ENCODE measurements at regions not wholly inside any gene's neighbourhood (a gene's known extent, or its start where the extent isn't known, plus 50 kb on each side); places are given as distances from the start of the nearest gene placed in this dataset.
"Not testable (repeated sequence)": the region's sequence is repeated elsewhere in the genome, so short reads cannot be mapped to it uniquely, and the experiment has no call there.

DNA sequence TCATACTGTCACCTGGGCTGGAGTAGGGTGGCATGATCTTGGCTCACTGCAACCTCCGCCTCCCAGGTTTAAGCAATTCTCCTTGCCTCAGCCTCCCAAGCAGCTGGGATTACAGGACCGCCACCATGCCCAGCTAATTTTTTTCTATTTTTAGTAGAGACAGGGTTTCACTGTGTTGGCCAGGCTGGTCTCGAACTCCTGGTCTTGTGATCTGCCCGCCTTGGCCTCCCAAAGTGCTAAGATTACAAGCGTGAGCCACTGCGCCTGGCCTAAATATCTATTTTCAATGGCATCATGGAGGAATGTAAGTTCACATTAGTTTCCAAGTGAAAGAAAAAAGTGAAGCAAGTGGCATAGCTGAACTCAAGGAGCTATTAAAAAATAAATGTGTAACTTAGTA is 74.8 kb upstream of the EDEM3 start:
- peaks cover 22% of the 10 kb centered on the region for H3K4me1 ChIP-seq (ENCODE audit: control insufficient read depth, insufficient read depth, low read length)
- not testable (repeated sequence) for H3K36me3 ChIP-seq (ENCODE audit: control insufficient read depth in 2 of 2, insufficient read depth in 2 of 2, low read length in 2 of 2); H3K9ac ChIP-seq (ENCODE audit: low read length in 2 of 2); H3K27ac ChIP-seq (ENCODE audit: low read length); H3K9me3 ChIP-seq (ENCODE audit: control insufficient read depth in 2 of 2, low read length in 2 of 2); H3K4me3 ChIP-seq (ENCODE audit: low read length in 2 of 2); H3K27me3 ChIP-seq (ENCODE audit: control insufficient read depth in 1 of 2, insufficient read depth in 2 of 2, low read length in 2 of 2)

GRCh38 chr1:184828369-184828717 is 73.7 kb upstream of the EDEM3 start:
- no peaks in the 10 kb centered on the region for H3K27me3 ChIP-seq (ENCODE audit: control insufficient read depth in 1 of 2, insufficient read depth in 2 of 2, low read length in 2 of 2)
- H3K27ac ChIP-seq (ENCODE audit: low read length): peak overlapping the region; percentile 49
- H3K36me3 ChIP-seq (ENCODE audit: control insufficient read depth in 2 of 2, insufficient read depth in 2 of 2, low read length in 2 of 2): peaks cover 7 to 18% of the 10 kb centered on the region in 2 donors
- H3K4me1 ChIP-seq (ENCODE audit: control insufficient read depth, insufficient read depth, low read length): peaks cover 22% of the 10 kb centered on the region
- H3K9ac ChIP-seq (ENCODE audit: low read length in 2 of 2): no peak overlapping the region
- no peaks in the 10 kb centered on the region for H3K9me3 ChIP-seq (ENCODE audit: control insufficient read depth in 2 of 2, low read length in 2 of 2)
- H3K4me3 ChIP-seq (ENCODE audit: low read length in 2 of 2): no peak overlapping the region

DNA sequence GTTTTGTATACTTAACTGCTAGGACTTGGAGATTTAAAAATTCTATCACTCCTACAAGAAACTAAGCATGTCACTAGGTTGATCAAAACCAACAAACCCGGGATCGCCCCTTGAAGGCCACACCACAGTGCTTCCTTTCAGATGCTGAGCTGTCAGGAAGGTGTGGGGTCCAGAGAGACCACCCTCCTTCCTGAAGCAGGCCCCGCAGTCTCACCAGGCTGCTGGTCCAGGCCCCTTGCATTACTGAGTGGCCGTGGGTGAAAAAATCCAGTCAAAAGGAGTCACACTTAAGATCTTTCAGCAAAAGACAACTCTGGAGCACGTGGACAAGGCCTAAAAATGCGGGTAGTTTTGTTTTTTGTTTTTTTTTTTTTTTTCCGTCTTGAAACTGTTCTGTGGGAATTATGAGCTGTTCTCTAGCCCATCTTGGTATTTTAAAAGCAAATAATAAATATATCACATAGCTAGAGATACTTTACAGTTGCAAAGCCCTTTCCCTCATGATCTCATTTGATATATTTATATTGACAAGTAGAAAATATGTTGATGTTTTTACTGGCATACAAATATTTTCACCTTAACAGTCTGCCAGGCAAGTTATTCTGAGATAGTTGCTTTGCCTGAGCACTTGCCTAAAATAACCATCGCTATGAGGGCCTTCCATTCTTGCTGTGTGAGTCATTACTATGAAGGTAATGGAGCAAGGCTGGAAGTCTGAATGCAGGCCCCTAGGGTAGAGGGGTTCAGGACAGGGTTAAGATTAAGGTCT is 73.1 kb upstream of the EDEM3 start:
- peaks cover 13 to 24% of the 10 kb centered on the region in 2 donors for H3K36me3 ChIP-seq (ENCODE audit: control insufficient read depth in 2 of 2, insufficient read depth in 2 of 2, low read length in 2 of 2)
- H3K27ac ChIP-seq (ENCODE audit: low read length): peak overlapping the region; percentile 49
- peak overlapping the region in 1 of 2 donors; percentile 8 for H3K4me3 ChIP-seq (ENCODE audit: low read length in 2 of 2)
- peaks cover 22% of the 10 kb centered on the region for H3K4me1 ChIP-seq (ENCODE audit: control insufficient read depth, insufficient read depth, low read length)
- no peaks in the 10 kb centered on the region for H3K9me3 ChIP-seq (ENCODE audit: control insufficient read depth in 2 of 2, low read length in 2 of 2)
- H3K27me3 ChIP-seq (ENCODE audit: control insufficient read depth in 1 of 2, insufficient read depth in 2 of 2, low read length in 2 of 2): no peaks in the 10 kb centered on the region
- no peak overlapping the region for H3K9ac ChIP-seq (ENCODE audit: low read length in 2 of 2)

DNA sequence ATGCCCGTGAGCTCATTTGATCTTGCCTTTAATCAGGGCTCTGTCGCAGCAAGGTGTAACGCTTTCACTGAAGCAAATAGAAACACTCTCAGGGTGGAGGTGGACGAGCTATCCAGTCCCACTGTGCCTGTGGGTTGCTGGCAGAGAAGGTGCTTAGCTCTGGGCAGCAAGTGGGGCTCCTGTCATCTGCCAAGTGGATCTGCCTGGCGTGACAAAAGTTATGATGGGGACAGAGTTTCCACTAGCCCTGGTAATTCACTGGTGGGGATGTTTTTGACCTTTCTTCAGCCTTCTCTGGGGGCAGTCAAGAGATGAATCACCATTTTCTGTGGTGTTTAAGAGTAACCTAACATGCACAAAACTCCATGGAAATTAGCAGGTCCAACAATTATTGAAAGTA is 71.3 kb upstream of the EDEM3 start:
- H3K4me1 ChIP-seq (ENCODE audit: control insufficient read depth, insufficient read depth, low read length): peaks cover 29% of the 10 kb centered on the region
- peak overlapping the region; percentile 31 for H3K27ac ChIP-seq (ENCODE audit: low read length)
- no peak overlapping the region for H3K4me3 ChIP-seq (ENCODE audit: low read length in 2 of 2)
- peaks cover 25 to 32% of the 10 kb centered on the region in 2 donors for H3K36me3 ChIP-seq (ENCODE audit: control insufficient read depth in 2 of 2, insufficient read depth in 2 of 2, low read length in 2 of 2)
- H3K27me3 ChIP-seq (ENCODE audit: control insufficient read depth in 1 of 2, insufficient read depth in 2 of 2, low read length in 2 of 2): no peaks in the 10 kb centered on the region
- H3K9ac ChIP-seq (ENCODE audit: low read length in 2 of 2): no peak overlapping the region
- no peaks in the 10 kb centered on the region for H3K9me3 ChIP-seq (ENCODE audit: control insufficient read depth in 2 of 2, low read length in 2 of 2)

GRCh38 chr1:184825571-184825970 is 70.9 kb upstream of the EDEM3 start:
- no peak overlapping the region for H3K4me3 ChIP-seq (ENCODE audit: low read length in 2 of 2)
- H3K36me3 ChIP-seq (ENCODE audit: control insufficient read depth in 2 of 2, insufficient read depth in 2 of 2, low read length in 2 of 2): peaks cover 29 to 35% of the 10 kb centered on the region in 2 donors
- no peaks in the 10 kb centered on the region for H3K27me3 ChIP-seq (ENCODE audit: control insufficient read depth in 1 of 2, insufficient read depth in 2 of 2, low read length in 2 of 2)
- no peak overlapping the region for H3K9ac ChIP-seq (ENCODE audit: low read length in 2 of 2)
- H3K27ac ChIP-seq (ENCODE audit: low read length): no peak overlapping the region
- H3K9me3 ChIP-seq (ENCODE audit: control insufficient read depth in 2 of 2, low read length in 2 of 2): no peaks in the 10 kb centered on the region
- peaks cover 29% of the 10 kb centered on the region for H3K4me1 ChIP-seq (ENCODE audit: control insufficient read depth, insufficient read depth, low read length)

DNA sequence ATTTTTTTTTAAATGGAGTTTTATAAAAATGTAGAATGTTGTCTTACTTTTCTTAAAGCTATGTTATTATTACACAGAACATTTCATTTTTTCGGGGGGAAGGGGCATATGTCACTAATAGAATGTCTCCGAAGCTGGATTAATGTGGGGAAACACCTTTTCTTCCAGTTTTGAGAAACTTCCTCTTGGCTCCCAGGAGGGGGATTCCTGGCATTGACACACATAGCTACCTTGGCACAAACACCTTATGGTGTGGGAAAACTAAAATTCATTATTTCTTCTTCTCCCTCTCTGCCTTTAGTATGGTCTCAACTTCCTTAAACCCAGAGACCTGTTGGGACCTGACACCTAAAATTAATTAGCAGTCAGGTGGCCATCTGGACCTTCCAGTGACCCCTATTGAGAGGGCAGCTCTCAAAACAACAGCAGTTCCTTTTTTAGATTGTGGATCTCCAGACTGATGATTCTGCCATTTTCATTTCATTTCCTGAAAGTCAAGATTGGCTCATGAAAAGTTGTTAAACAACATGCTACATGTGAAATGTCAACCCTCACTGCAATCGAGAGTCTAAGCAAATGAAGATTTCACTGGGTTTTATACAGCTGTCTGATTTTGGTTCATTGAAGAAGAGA is 70.1 kb upstream of the EDEM3 start:
- no peaks in the 10 kb centered on the region for H3K9me3 ChIP-seq (ENCODE audit: control insufficient read depth in 2 of 2, low read length in 2 of 2)
- peaks cover 24 to 38% of the 10 kb centered on the region in 2 donors for H3K36me3 ChIP-seq (ENCODE audit: control insufficient read depth in 2 of 2, insufficient read depth in 2 of 2, low read length in 2 of 2)
- no peak overlapping the region for H3K4me3 ChIP-seq (ENCODE audit: low read length in 2 of 2)
- no peaks in the 10 kb centered on the region for H3K27me3 ChIP-seq (ENCODE audit: control insufficient read depth in 1 of 2, insufficient read depth in 2 of 2, low read length in 2 of 2)
- H3K9ac ChIP-seq (ENCODE audit: low read length in 2 of 2): no peak overlapping the region
- no peak overlapping the region for H3K27ac ChIP-seq (ENCODE audit: low read length)
- H3K4me1 ChIP-seq (ENCODE audit: control insufficient read depth, insufficient read depth, low read length): peaks cover 29% of the 10 kb centered on the region

DNA sequence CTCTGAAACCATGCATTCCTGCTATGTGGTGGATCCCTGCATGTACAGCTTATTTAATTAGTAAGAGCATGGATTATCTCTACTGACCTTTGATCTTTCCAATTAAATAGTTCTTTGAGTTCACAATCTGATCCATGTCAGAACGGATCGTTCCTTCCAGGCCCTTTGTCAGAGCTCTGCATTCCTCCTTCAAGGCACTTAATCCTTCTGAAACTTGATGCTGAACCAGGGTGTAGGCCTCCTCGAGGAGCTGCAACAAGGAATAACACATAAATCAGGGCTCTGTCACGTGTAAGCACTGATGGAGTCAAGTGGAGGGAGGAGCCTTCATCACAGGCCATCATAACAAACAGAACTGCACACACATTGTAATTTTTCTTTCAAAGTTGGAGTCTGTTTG is 68.4 kb upstream of the EDEM3 start:
- no peaks in the 10 kb centered on the region for H3K9me3 ChIP-seq (ENCODE audit: control insufficient read depth in 2 of 2, low read length in 2 of 2)
- no peak overlapping the region for H3K9ac ChIP-seq (ENCODE audit: low read length in 2 of 2)
- no peak overlapping the region for H3K27ac ChIP-seq (ENCODE audit: low read length)
- H3K27me3 ChIP-seq (ENCODE audit: control insufficient read depth in 1 of 2, insufficient read depth in 2 of 2, low read length in 2 of 2): no peaks in the 10 kb centered on the region
- H3K36me3 ChIP-seq (ENCODE audit: control insufficient read depth in 2 of 2, insufficient read depth in 2 of 2, low read length in 2 of 2): peaks cover 33 to 48% of the 10 kb centered on the region in 2 donors
- H3K4me1 ChIP-seq (ENCODE audit: control insufficient read depth, insufficient read depth, low read length): peaks cover 26% of the 10 kb centered on the region
- no peak overlapping the region for H3K4me3 ChIP-seq (ENCODE audit: low read length in 2 of 2)

DNA sequence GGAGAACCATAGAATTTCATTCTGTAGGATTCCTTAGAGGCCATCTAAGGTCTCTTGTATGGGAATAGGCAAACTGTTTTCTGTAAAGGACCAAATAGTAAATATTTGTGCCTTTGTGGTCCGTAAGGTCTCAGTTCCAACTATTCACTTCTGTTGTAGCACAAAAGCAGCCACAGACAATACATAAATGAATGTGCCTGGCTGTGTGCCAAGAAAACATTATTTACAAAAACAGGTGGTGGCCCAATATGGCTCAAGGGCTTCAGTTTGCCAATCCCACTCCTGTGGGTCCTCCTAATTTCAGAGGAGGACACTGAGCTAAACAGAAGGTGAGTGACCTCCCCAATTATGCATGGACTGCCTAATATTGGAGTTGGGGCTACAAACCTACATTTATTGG is 67.6 kb upstream of the EDEM3 start:
- Histone ChIP-seq H3K27me3 (ENCODE audit: control insufficient read depth in 1 of 2, insufficient read depth in 2 of 2, low read length in 2 of 2) (no peaks in the 10 kb centered on the region), H3K4me1 (ENCODE audit: control insufficient read depth, insufficient read depth, low read length) (peaks cover 18% of the 10 kb centered on the region), H3K27ac (ENCODE audit: low read length) (no peak overlapping the region), H3K9ac (ENCODE audit: low read length in 2 of 2) (no peak overlapping the region), H3K36me3 (ENCODE audit: control insufficient read depth in 2 of 2, insufficient read depth in 2 of 2, low read length in 2 of 2) (peaks cover 33 to 48% of the 10 kb centered on the region in 2 donors), H3K4me3 (ENCODE audit: low read length in 2 of 2) (no peak overlapping the region), H3K9me3 (ENCODE audit: control insufficient read depth in 2 of 2, low read length in 2 of 2) (no peaks in the 10 kb centered on the region)

- Histone ChIP-seq H3K36me3 (ENCODE audit: control insufficient read depth in 2 of 2, insufficient read depth in 2 of 2, low read length in 2 of 2) (peaks cover 33 to 48% of the 10 kb centered on the region in 2 donors), H3K9ac (ENCODE audit: low read length in 2 of 2) (no peak overlapping the region), H3K27ac (ENCODE audit: low read length) (no peak overlapping the region), H3K4me1 (ENCODE audit: control insufficient read depth, insufficient read depth, low read length) (peaks cover 16% of the 10 kb centered on the region), H3K9me3 (ENCODE audit: control insufficient read depth in 2 of 2, low read length in 2 of 2) (no peaks in the 10 kb centered on the region), H3K4me3 (ENCODE audit: low read length in 2 of 2) (no peak overlapping the region), H3K27me3 (ENCODE audit: control insufficient read depth in 1 of 2, insufficient read depth in 2 of 2, low read length in 2 of 2) (no peaks in the 10 kb centered on the region)
Observed at GRCh38 chr1:184821658-184822057, 67.0 kb upstream of the EDEM3 start.

DNA sequence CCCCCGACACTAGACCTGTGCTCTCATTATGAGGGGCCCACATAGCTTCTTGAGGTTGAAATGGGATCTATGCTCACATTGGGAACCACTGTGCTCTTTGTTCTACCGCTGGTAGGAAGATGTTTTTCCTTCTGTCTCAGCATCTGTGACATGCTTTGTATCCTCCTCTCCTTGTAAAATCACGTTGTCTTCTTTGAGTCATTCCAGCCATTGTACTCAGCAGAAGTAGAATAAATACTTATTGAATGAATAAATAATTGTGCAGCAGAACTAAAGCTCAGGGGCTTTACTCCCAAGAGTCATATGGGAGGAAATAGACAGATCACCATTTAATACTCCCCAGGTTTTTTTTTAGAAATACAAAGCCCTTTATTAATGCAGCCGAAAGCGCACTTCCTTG is 66.3 kb upstream of the EDEM3 start:
- H3K27me3 ChIP-seq (ENCODE audit: control insufficient read depth in 1 of 2, insufficient read depth in 2 of 2, low read length in 2 of 2): no peaks in the 10 kb centered on the region
- H3K36me3 ChIP-seq (ENCODE audit: control insufficient read depth in 2 of 2, insufficient read depth in 2 of 2, low read length in 2 of 2): peaks cover 33 to 48% of the 10 kb centered on the region in 2 donors
- H3K9me3 ChIP-seq (ENCODE audit: control insufficient read depth in 2 of 2, low read length in 2 of 2): no peaks in the 10 kb centered on the region
- H3K27ac ChIP-seq (ENCODE audit: low read length): no peak overlapping the region
- no peak overlapping the region for H3K4me3 ChIP-seq (ENCODE audit: low read length in 2 of 2)
- peaks cover 12% of the 10 kb centered on the region for H3K4me1 ChIP-seq (ENCODE audit: control insufficient read depth, insufficient read depth, low read length)
- H3K9ac ChIP-seq (ENCODE audit: low read length in 2 of 2): no peak overlapping the region

- no peaks in the 10 kb centered on the region for H3K9me3 ChIP-seq (ENCODE audit: control insufficient read depth in 2 of 2, low read length in 2 of 2)
- H3K36me3 ChIP-seq (ENCODE audit: control insufficient read depth in 2 of 2, insufficient read depth in 2 of 2, low read length in 2 of 2): peaks cover 37 to 48% of the 10 kb centered on the region in 2 donors
- no peak overlapping the region for H3K4me3 ChIP-seq (ENCODE audit: low read length in 2 of 2)
- peaks cover 7% of the 10 kb centered on the region for H3K4me1 ChIP-seq (ENCODE audit: control insufficient read depth, insufficient read depth, low read length)
- H3K27me3 ChIP-seq (ENCODE audit: control insufficient read depth in 1 of 2, insufficient read depth in 2 of 2, low read length in 2 of 2): no peaks in the 10 kb centered on the region
- no peak overlapping the region for H3K9ac ChIP-seq (ENCODE audit: low read length in 2 of 2)
- H3K27ac ChIP-seq (ENCODE audit: low read length): no peak overlapping the region
Observed at GRCh38 chr1:184820218-184820750, 65.6 kb upstream of the EDEM3 start.

All from stomach smooth muscle (tissue), 2 donors.